Uterus (tissue), 2 donors: ENCODE measurements at regions not wholly inside any gene's neighbourhood (a gene's known extent, or its start where the extent isn't known, plus 50 kb on each side); places are given as distances from the start of the nearest gene placed in this dataset.

Source experiments
- CTCF ChIP-seq, 4 experiments: fragments of 200-600 bp in 2 of 4; fragments of 450-650 bp in 2 of 4; sonication (generic) in 2 of 4; IDR thresholded peaks; one replicate each; pipeline ENCODE4 v1.5.1; 2016 to 2019; ENCODE audit warnings: antibody characterized with exemption in 4 of 4, mild to moderate bottlenecking in 2 of 4, moderate library complexity in 1 of 4
- POLR2A ChIP-seq, 2 donors: fragments of 450-650 bp; IDR thresholded peaks; one replicate each; pipeline ENCODE4 v1.6.1; 2016; ENCODE audit warnings: antibody characterized with exemption in 2 of 2, mild to moderate bottlenecking in 1 of 2, moderate library complexity in 1 of 2

- TF ChIP-seq CTCF (IDR thresholded peaks at IDR 0.05), result no peak
- no peak for TF ChIP-seq POLR2A (IDR thresholded peaks at IDR 0.05)
Measured at GRCh38 chr18:47755102-47755456, 175.4 kb downstream of the SMAD2 start.
